ENCODE measurements at regions not wholly inside any gene's neighbourhood (a gene's known extent, or its start where the extent isn't known, plus 50 kb on each side); places are given as distances from the start of the nearest gene placed in this dataset.
A peak's percentile ranks its signal among the peaks of the same experiment; 100 is the strongest.

DNA sequence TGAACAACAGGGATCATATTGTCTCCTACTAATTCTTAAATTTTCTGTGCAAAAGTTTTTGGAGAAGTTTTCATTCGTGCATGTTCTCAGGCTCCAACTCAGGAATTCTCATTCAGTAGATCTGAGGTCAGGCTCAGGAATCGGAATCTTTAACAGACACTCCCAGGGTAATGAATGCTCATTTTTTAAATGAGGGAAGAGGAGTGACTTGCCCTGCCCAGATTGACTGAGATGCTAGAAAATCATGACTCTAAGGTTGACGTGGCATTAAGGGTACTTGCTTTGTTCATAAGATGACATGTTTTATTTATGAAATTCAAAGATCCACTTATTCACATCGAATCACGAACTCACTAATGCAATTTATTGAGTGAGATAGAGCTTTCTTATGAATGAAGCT is 196.6 kb upstream of the NPVF start:
- WGBS, 2 donors = 87 to 89% methylated on average over 5 of the region's 5 CpGs
- no peak for DNase-seq (ENCODE audit: low spot score in 2 of 2)
- intact Hi-C loops (cut with DNase I; ENCODE audit: low total_unique reads) = no loop called here

DNA sequence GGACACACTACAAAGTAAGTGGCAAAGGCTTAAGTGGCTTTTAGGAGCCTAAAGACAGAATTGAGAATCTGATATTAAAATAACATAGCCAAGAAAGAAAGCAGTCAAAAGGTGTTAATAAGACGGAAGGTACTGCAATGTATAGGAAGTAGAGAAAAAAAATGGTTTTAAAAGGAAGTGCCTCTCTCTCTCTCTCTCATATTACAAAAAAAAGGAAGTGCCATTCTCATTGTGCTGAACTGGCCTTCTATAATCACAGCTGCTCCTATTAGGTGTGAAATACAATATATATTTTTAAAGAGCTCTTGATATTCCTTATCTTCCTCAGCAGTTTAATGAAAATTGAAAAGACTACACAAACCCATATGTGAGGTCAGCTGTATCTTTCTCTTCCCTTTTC is 199.4 kb upstream of the NPVF start:
- WGBS, 2 donors = 76 to 83% methylated on average over 1 of the region's 1 CpG
- DNase-seq (ENCODE audit: low spot score in 2 of 2) = no peak
- intact Hi-C loops (cut with DNase I; ENCODE audit: low total_unique reads) = no loop called here
- TF ChIP-seq, protein P1, sequence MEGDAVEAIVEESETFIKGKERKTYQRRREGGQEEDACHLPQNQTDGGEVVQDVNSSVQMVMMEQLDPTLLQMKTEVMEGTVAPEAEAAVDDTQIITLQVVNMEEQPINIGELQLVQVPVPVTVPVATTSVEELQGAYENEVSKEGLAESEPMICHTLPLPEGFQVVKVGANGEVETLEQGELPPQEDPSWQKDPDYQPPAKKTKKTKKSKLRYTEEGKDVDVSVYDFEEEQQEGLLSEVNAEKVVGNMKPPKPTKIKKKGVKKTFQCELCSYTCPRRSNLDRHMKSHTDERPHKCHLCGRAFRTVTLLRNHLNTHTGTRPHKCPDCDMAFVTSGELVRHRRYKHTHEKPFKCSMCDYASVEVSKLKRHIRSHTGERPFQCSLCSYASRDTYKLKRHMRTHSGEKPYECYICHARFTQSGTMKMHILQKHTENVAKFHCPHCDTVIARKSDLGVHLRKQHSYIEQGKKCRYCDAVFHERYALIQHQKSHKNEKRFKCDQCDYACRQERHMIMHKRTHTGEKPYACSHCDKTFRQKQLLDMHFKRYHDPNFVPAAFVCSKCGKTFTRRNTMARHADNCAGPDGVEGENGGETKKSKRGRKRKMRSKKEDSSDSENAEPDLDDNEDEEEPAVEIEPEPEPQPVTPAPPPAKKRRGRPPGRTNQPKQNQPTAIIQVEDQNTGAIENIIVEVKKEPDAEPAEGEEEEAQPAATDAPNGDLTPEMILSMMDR (IDR thresholded peaks at IDR 0.05) = no peak
- no peak for TF ChIP-seq POLR2A (IDR thresholded peaks at IDR 0.05)
- no peak overlapping the region for H3K4me3 ChIP-seq (ENCODE audit: low read depth, poor library complexity, severe bottlenecking)

More for the DNA sequence above, 196.6 kb upstream of the NPVF start:
- no peak overlapping the region for H3K4me3 ChIP-seq (ENCODE audit: low read depth, poor library complexity, severe bottlenecking)
- TF ChIP-seq, protein P1 (IDR thresholded peaks at IDR 0.05) = no peak
- no peak for TF ChIP-seq POLR2A (IDR thresholded peaks at IDR 0.05)

DNA sequence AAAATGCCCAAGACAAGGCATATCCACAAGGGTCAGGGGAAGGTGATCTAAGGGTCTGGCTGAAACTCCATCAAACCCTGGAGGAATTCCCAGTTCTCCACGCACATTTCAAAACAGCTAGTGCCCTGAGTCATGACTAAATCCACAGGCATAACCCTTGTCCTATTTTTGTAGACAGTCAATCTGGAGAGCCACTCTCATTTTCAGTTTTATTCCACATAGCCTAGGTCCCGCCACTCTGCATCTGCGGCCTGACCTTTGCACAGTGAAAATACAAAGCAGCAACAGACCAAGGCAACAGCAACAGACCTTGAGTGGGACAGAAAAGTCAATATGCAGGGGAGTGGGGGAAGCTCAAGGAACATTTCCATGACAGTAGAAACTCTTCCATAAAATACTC is 201.4 kb upstream of the NPVF start:
- TF ChIP-seq, protein P1 (IDR thresholded peaks at IDR 0.05) = no peak
- TF ChIP-seq POLR2A (IDR thresholded peaks at IDR 0.05) = no peak
- 51 to 54% methylated on average over 3 of the region's 3 CpGs for WGBS, 2 donors
- DNase-seq (ENCODE audit: low spot score in 2 of 2) = peak in 1 of 2 donors; percentile 22
- H3K4me3 ChIP-seq (ENCODE audit: low read depth, poor library complexity, severe bottlenecking) = no peak overlapping the region
- intact Hi-C loops (cut with DNase I; ENCODE audit: low total_unique reads) = no loop called here

DNA sequence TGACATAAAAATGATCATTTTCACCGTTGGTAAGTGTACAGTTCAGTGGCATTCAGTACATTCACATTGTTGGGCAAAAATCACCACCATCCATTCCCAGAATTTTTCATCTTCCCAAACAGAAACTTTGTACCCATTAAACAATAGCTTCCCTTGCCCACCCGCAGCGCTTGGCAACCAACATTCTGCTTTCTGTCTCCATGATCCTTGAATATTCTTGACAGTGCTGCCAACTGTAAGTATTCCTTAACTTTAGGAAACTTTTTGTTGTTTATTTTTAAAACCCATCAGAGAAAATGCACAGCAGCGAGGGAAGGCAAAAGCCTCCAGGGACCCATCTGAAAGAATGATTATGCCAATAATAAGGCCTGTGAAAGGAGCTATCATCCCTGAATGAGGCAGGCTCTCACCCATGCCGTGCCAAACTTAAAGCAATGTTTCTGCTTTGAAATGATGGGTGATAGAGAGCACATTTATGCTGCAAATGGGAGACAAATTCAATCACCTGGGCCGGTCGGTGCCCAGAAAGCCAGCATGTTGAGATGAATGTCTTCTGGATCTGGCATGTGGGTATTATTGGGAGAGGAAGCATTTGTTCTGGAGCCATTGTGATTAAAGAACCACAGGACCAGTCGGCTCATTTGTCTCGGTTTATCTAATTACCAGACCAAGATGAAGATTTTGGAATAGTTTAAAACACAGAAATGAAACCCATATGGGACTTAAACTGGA is 202.1 kb upstream of the NPVF start:
- intact Hi-C loops (cut with DNase I; ENCODE audit: low total_unique reads) = no loop called here
- no peak for DNase-seq (ENCODE audit: low spot score in 2 of 2)
- 68 to 70% methylated on average over 9 of the region's 9 CpGs for WGBS, 2 donors
- H3K4me3 ChIP-seq (ENCODE audit: low read depth, poor library complexity, severe bottlenecking) = no peak overlapping the region
- TF ChIP-seq POLR2A (IDR thresholded peaks at IDR 0.05) = no peak
- TF ChIP-seq, protein P1 (IDR thresholded peaks at IDR 0.05) = no peak

DNA sequence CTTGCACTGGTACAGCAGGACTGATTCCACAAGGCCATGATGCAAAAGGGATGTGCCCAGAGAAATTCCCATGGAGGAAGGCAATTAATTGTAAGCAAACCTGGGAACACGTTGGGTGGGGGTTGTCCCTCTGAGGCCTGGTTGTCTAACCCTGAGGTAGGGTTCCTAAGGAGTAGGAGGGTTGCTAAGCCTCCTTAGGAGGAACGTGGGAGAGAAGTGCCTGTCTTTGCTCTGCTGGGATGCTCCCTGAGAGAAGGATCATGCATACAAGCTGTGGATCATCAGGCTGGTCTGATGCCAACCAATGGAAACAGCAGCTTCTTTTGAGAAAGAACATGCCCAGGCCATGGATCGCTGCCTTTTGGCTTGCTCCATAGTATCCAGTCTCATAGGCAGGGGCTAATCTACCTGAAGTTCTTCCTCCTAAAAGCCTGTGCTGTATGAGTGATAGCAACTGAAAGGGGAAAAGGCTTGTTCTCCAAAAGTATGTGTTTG is 203.7 kb upstream of the NPVF start:
- 55 to 68% methylated on average over 3 of the region's 3 CpGs for WGBS, 2 donors
- TF ChIP-seq, protein P1 (IDR thresholded peaks at IDR 0.05) = no peak
- TF ChIP-seq POLR2A (IDR thresholded peaks at IDR 0.05) = no peak
- H3K4me3 ChIP-seq (ENCODE audit: low read depth, poor library complexity, severe bottlenecking) = no peak overlapping the region
- no peak for DNase-seq (ENCODE audit: low spot score in 2 of 2)
- intact Hi-C loops (cut with DNase I; ENCODE audit: low total_unique reads) = no loop called here

DNA sequence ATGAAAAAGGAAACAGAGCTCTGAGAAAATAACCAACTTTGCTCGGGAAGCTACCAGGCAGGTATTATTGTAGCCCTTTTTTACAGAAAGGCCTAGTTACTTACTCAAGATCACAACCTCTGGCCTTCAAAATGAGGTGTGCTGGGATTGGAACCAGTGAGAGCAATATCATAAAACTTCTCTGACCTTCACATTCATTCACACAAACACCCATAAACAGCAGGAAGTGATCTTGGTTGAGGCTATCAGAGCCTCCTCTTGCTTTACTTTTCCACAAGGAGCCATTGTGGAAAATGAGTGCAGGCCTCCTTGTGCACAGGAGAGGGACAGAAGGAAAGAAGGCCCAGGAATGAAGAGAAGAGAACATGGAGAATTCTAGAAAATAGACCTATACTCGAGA is 204.5 kb upstream of the NPVF start:
- intact Hi-C loops (cut with DNase I; ENCODE audit: low total_unique reads) = no loop called here
- no peak for TF ChIP-seq POLR2A (IDR thresholded peaks at IDR 0.05)
- TF ChIP-seq, protein P1 (IDR thresholded peaks at IDR 0.05) = no peak
- WGBS, 2 donors = 89 to 93% methylated on average over 2 of the region's 2 CpGs

More for the DNA sequence above, 204.5 kb upstream of the NPVF start:
- no peak overlapping the region for H3K4me3 ChIP-seq (ENCODE audit: low read depth, poor library complexity, severe bottlenecking)
- DNase-seq (ENCODE audit: low spot score in 2 of 2) = no peak
